ENCODE measurements at regions not wholly inside any gene's neighbourhood (a gene's known extent, or its start where the extent isn't known, plus 50 kb on each side); places are given as distances from the start of the nearest gene placed in this dataset.

- no peak for DNase-seq (ENCODE audit: low spot score)
- in situ Hi-C loops (cut with MboI; ENCODE audit: low sequenced_read_pairs, unreplicated experiment): no loop called here
Measured at GRCh38 chr17:5826384-5826783, 242.1 kb upstream of the NLRP1 start.

GRCh38 chr17:5830921-5831320 lies 239.3 kb upstream of the WSCD1 start:
- no peak for TF ChIP-seq CTCF (IDR thresholded peaks at IDR 0.05; ENCODE audit: borderline replicate concordance, control extremely low read depth, extremely low read depth, insufficient read depth, missing control alignments)
- no peak for DNase-seq (ENCODE audit: low spot score)
- in situ Hi-C loops (cut with MboI; ENCODE audit: low sequenced_read_pairs, unreplicated experiment): no loop called here

More at GRCh38 chr17:5826384-5826783, 242.1 kb upstream of the NLRP1 start:
- TF ChIP-seq CTCF (IDR thresholded peaks at IDR 0.05; ENCODE audit: borderline replicate concordance, control extremely low read depth, extremely low read depth, insufficient read depth, missing control alignments): no peak

- TF ChIP-seq CTCF (IDR thresholded peaks at IDR 0.05; ENCODE audit: borderline replicate concordance, control extremely low read depth, extremely low read depth, insufficient read depth, missing control alignments): no peak
- in situ Hi-C loops (cut with MboI; ENCODE audit: low sequenced_read_pairs, unreplicated experiment): no loop called here
- no peak for DNase-seq (ENCODE audit: low spot score)
Measured at GRCh38 chr17:5832886-5833285, 237.3 kb upstream of the WSCD1 start.

- DNase-seq (ENCODE audit: low spot score): no peak
- in situ Hi-C loops (cut with MboI; ENCODE audit: low sequenced_read_pairs, unreplicated experiment): no loop called here
- TF ChIP-seq CTCF (IDR thresholded peaks at IDR 0.05; ENCODE audit: borderline replicate concordance, control extremely low read depth, extremely low read depth, insufficient read depth, missing control alignments): no peak
Measured at GRCh38 chr17:5837055-5837491, 233.1 kb upstream of the WSCD1 start.

- no peak for DNase-seq (ENCODE audit: low spot score)
- in situ Hi-C loops (cut with MboI; ENCODE audit: low sequenced_read_pairs, unreplicated experiment): no loop called here
- no peak for TF ChIP-seq CTCF (IDR thresholded peaks at IDR 0.05; ENCODE audit: borderline replicate concordance, control extremely low read depth, extremely low read depth, insufficient read depth, missing control alignments)
Measured at GRCh38 chr17:5838661-5839300, 231.4 kb upstream of the WSCD1 start.

- in situ Hi-C loops (cut with MboI; ENCODE audit: low sequenced_read_pairs, unreplicated experiment): no loop called here
- TF ChIP-seq CTCF (IDR thresholded peaks at IDR 0.05; ENCODE audit: borderline replicate concordance, control extremely low read depth, extremely low read depth, insufficient read depth, missing control alignments): no peak
- no peak for DNase-seq (ENCODE audit: low spot score)
Measured at GRCh38 chr17:5840811-5841446, 229.2 kb upstream of the WSCD1 start.
